GM06990 (cell line): ENCODE measurements at regions not wholly inside any gene's neighbourhood (a gene's known extent, or its start where the extent isn't known, plus 50 kb on each side); places are given as distances from the start of the nearest gene placed in this dataset.

Experiments
- DNase-seq: peaks from one replicate; pipeline ENCODE4 v3.0.0-alpha.2; 2011; ENCODE audit not compliant: insufficient read length; ENCODE audit errors: extremely low read depth
- H3K27me3 ChIP-seq: replicated peaks from 2 replicates; pipeline ENCODE4 v1.6.0; 2011; ENCODE audit warnings: low read length; ENCODE audit not compliant: control insufficient read depth, insufficient read depth
- H3K36me3 ChIP-seq: 2 replicates; pipeline ENCODE4 v1.5.1; 2011; ENCODE audit warnings: low read length; ENCODE audit not compliant: control insufficient read depth, insufficient read depth
- H3K4me3 ChIP-seq: replicated peaks from 2 replicates; pipeline ENCODE4 v1.5.1; 2011; ENCODE audit warnings: low read depth, mild to moderate bottlenecking, control low read depth, low read length
- TF ChIP-seq, protein P1 (sequence below): IDR thresholded peaks from 2 replicates; pipeline ENCODE4 v1.5.1; 2011; ENCODE audit warnings: low read length, control low read depth, mild to moderate bottlenecking, inconsistent platforms; ENCODE audit not compliant: insufficient read depth, poor library complexity, severe bottlenecking

DNA sequence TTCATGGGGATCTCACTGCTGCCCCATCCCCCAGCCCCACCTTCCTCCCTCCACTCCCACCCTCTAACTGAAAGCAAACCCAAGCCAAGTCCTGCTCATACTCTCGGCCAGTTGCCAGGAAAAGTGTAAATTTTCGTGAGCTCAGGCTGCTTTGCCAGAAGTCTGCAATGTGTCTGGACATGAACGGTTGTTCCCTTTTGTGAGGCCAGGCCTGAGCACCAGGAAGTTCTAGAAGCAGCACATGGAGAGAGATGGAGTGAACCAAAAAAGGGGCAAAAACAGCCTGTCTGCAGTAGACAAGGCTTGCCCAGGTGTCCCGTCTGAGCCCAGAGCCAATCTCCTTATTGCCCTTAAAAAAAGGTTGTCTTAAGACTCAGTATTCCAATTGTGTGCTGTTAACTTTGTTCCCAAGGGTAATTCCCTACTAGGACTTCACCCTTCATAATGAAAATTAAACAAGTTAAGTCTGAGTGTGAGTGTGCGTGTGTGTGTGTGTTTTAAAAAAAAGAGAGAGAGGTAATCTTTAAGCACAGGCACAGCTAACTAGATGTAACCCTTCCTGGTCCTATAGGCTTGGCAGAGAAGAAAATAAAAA lies 247.1 kb downstream of the BCL11A start:
- Histone ChIP-seq H3K36me3 (no peaks in the 10 kb centered on the region), H3K4me3 (no peak overlapping the region), H3K27me3 (no peaks in the 10 kb centered on the region)
- TF ChIP-seq, protein P1, sequence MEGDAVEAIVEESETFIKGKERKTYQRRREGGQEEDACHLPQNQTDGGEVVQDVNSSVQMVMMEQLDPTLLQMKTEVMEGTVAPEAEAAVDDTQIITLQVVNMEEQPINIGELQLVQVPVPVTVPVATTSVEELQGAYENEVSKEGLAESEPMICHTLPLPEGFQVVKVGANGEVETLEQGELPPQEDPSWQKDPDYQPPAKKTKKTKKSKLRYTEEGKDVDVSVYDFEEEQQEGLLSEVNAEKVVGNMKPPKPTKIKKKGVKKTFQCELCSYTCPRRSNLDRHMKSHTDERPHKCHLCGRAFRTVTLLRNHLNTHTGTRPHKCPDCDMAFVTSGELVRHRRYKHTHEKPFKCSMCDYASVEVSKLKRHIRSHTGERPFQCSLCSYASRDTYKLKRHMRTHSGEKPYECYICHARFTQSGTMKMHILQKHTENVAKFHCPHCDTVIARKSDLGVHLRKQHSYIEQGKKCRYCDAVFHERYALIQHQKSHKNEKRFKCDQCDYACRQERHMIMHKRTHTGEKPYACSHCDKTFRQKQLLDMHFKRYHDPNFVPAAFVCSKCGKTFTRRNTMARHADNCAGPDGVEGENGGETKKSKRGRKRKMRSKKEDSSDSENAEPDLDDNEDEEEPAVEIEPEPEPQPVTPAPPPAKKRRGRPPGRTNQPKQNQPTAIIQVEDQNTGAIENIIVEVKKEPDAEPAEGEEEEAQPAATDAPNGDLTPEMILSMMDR = no peak
- DNase-seq = no peak

DNA sequence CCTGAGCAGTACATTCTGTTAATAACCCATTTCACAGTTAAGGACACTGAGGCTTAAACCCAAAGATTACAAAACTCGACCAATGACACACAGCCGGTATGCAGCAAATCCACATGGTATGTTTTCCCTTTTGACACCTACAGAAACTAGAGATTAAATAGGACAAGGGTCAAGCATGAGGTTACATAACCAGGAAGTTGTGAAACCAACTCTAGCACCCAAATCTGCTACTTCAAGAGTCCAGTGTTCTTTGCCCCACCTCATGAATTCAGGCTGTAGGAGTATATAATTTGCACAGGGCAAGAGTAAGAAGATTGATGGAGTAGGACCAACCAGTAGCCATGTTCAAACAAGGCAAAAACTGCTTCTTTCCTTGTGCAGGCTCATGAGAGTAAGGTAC lies 249.8 kb downstream of the BCL11A start:
- Histone ChIP-seq H3K27me3 (no peaks in the 10 kb centered on the region), H3K4me3 (no peak overlapping the region), H3K36me3 (no peaks in the 10 kb centered on the region)
- no peak for DNase-seq
- TF ChIP-seq, protein P1 = no peak

DNA sequence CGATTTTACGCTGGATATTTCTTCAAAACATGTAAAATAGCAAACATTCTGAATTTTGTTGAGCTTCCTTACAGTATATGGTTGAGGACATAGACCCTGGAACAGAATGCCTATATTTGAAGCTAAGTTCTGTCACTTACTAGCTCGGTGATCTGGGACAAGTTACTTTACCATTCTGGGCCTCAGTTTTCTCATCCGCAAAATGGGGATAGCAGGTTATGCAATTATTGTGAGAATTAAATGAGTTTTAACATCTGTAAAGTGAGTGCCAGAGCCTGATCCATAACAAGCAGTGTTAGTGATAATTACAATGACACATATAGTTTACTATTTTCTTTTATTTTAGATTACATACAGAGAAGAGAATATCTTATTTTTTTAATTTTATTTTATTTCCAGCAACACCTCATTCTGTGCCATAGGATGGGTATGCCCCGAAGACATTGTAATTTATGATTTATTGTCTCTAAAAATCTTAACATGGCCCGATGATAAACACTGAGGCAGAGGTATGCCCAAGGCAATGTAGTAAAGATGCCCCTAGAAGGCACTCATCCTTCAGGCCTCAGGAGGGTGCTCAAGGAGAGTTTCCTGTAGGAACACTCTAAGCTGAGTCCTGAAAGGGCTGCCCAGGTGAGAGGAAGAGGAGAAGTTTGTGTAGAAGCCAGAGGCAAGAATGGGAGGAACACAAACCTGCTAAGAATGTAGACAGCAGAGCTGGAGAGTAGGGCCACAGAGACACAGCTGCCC lies 250.9 kb downstream of the BCL11A start:
- H3K4me3 ChIP-seq = no peak overlapping the region
- H3K36me3 ChIP-seq = no peaks in the 10 kb centered on the region
- H3K27me3 ChIP-seq = no peaks in the 10 kb centered on the region
- TF ChIP-seq, protein P1 = no peak
- no peak for DNase-seq

DNA sequence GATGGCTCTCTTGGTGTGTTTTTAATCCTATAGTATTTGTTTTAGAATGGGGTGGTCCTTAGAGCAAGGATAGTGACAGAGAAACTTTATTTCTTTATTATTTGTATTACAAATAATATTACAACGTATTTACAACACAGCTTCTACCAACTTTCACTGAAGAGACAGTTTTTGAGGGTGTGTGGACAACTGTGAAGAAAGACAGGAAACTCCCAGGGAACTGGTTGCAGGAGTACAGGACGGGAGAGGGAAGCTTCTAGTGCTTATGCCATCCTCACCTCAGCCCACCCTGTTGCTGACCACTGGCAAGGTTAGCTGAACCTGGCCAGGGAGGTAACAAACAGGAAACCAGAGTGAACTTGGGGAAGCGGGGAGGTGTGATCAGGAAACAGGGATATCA lies 251.7 kb downstream of the BCL11A start:
- H3K36me3 ChIP-seq = no peaks in the 10 kb centered on the region
- no peak overlapping the region for H3K4me3 ChIP-seq
- H3K27me3 ChIP-seq = no peaks in the 10 kb centered on the region
- TF ChIP-seq, protein P1 = no peak
- DNase-seq = no peak

DNA sequence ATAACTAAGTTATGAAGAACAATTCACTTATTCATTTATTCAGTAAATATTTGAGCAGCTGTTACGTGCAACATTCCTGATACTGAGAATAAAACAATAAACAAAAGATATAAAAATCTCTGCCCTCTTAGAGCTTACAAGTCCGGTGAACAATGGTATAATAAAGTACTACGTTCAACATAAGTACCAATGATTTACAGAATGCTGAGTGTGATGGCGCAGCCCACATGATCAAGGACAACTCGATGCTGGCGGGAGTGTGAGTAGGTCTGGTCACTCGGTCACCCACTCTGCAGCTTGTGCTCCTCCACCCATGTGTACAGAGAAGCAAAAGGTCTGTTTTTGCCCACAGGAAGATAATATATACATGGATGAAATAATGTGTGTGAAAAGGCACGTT lies 254.3 kb downstream of the BCL11A start:
- DNase-seq = no peak
- H3K27me3 ChIP-seq = no peaks in the 10 kb centered on the region
- H3K36me3 ChIP-seq = no peaks in the 10 kb centered on the region
- TF ChIP-seq, protein P1 = no peak
- H3K4me3 ChIP-seq = no peak overlapping the region
